Pons (tissue), 1 donor: ENCODE measurements at regions not wholly inside any gene's neighbourhood (a gene's known extent, or its start where the extent isn't known, plus 50 kb on each side); places are given as distances from the start of the nearest gene placed in this dataset.

Experiments used
- DNase-seq: peaks from one replicate; pipeline ENCODE4 v3.0.0-alpha.2; 2016; ENCODE audit warnings: low spot score

DNA sequence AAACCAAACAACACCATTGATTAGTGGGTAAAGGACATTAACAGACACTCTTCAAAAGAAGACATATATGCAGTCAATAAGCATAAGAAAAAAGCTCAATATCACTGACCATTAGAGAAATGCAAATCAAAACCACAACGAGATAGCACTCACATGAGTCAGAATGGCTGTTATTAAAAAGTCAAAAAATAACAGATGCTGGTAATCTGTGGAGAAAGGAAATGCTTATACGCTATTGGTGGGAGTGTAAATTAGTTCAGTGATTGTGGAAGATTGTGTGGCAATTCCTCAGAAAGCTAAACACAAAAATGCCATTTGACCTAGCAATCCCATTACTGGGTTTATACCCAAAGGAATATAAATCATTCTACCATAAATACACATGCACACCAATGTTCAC lies 182.6 kb downstream of the TRPC6 start:
- no peak for DNase-seq

DNA sequence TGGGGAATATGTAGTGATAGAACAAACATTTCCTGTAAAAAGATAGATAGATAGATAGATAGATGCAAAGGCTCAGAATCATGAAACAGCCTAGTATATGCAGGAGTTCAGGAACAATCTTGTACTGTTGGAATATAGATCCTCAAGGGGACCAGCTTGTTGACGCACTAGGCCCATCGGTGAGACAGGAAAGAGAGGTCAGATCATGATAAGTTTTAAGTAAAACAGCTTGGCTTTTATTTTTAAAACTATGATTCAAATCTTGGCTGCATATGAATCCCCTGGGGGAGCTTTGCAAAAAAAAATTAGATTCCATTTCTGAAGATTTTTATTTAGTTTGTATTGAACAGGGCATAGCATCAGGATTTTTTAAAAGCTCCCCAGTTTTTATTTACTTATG lies 185.8 kb downstream of the TRPC6 start:
- no peak for DNase-seq

DNA sequence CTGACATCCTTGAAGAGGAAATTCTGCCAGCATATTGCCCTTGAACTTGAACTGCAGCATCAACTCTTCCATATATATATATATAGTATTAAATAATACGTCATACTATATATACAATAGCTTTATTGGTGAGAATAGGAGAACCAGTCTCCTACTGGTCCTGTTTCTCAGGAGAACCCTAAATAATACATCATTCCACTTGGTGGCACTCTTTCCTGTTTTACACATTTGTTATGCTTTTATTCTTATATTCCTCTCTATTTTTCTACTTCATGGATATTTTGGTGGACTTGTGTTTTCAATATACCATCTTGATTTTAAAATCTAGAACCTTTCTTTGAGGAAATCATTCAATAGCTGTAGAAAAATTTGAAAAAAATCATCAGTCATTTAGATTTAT lies 193.3 kb downstream of the TRPC6 start:
- DNase-seq: no peak

DNA sequence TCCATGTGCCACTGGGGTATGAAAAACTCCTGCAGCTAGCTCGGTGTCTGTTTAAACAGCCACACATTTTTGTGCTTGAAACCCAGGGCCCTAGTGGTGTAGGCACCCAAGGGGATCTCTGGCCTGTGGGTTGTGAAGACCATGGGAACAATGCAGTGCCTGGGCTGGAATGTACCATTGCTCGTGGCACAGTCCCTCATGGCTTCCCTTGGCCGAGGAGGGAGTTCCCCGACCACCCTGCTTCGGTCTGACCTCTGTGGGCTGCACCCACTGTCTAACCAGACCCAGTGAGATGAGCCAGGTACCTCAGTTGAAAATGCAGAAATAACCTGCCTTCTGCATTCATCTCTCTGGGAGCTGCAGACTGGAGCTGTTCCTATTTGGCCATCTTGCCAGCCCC lies 214.0 kb downstream of the TRPC6 start:
- DNase-seq: no peak

- DNase-seq: no peak
These were observed 220.0 kb downstream of the TRPC6 start for GRCh38 chr11:101363706-101364275.

DNA sequence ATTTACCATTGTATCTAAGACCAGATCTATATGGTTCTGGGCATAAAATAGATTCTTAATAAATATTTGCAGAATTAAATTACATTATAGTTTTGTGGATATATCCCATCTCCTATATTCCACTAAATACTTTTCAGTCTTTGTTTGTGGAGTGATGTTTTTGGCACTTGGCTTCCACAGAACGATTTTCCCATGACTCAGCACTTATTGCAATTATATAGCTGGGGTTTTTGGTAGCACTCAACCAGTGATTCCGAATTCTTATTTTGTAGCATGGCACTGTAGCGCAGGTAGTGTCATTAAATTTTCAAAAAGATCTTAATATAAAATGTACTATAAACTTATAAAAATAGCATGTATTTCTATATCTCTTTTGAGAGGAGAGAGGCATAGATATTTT lies 221.2 kb downstream of the TRPC6 start:
- no peak for DNase-seq

GRCh38 chr11:101357771-101358170 lies 226.0 kb downstream of the TRPC6 start:
- DNase-seq: no peak

DNA sequence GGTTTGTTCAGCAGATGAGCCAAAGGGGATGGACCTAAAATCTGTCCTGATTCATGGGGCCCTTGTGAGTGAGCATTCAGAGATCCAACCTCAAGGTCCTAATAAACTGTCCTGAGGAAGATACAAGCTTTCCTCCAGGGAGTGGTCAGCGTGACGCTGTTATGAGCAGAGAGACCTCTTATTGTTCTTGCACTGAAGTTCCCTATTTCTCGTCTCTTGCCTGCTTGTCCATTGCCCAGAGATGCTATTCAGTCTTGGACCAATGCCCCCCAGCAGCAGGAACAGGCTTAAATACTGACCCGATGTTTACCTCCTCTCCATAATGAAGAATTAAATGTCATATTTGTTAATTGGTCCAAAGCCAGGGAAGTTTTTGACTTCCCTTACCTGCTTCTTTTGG lies 225.2 kb upstream of the PGR start:
- DNase-seq: no peak

DNA sequence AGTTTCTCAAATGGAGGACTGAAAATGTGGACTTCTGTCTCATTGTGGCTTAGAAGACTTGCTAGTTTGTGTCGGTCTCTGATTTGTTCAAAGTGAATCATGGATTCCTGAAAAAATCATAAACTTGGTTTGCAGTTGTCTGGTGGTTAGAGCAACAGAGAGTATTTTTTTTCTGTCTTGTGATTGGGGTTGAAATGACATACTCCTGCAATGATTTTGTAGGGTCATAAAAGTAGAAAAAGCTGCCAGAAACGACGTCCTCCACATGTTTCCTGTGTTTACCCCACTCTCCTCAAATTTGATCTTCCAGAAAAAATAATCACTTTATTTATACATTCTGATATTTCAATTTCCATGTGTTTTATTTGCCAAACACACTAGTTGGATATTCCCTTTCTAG lies 219.2 kb upstream of the PGR start:
- DNase-seq: no peak

GRCh38 chr11:101346591-101346990 lies 217.0 kb upstream of the PGR start:
- DNase-seq: no peak

DNA sequence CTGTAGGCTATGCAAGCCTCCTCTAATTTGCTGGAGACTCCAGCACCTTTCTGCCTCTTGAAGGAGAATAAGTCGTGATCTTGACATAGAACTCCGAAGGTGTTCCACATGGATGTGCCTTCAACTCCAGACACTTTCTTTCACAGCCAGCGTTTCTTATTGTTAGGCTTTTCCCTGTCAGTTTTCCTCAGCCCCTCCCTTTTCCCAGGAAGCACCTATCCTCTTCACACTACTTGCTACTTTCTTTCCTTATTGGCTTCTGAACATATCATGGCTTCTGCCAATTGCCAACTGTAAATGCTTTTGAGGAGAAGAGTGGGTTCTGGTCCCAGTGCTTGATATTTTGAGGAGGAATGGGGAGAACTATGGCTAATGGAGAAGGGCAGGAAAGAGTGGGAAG lies 216.3 kb upstream of the PGR start:
- no peak for DNase-seq

- DNase-seq: no peak
These were observed 212.7 kb upstream of the PGR start for GRCh38 chr11:101342307-101342706.

GRCh38 chr11:101341578-101341977 lies 212.0 kb upstream of the PGR start:
- DNase-seq: no peak

GRCh38 chr11:101336858-101337257 lies 207.2 kb upstream of the PGR start:
- DNase-seq: no peak

DNA sequence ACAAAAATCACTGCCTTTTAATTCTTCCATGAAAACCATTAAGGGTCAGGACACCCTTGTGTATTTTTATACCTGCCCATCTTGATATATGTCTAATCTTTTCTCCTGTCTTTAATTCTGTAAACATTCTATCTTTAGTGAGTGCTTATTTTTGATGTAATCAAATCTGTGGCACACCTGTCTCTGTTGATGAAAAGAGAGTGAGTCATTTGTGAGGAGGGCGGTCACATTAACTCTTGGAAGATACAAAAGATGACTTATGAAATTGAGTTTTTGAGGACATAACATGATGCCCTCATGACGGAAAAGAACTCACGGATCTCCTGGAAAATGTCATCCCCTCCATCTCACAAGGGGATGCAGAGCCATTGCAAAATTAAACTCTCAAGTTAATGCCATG lies 206.5 kb upstream of the PGR start:
- DNase-seq: no peak

DNA sequence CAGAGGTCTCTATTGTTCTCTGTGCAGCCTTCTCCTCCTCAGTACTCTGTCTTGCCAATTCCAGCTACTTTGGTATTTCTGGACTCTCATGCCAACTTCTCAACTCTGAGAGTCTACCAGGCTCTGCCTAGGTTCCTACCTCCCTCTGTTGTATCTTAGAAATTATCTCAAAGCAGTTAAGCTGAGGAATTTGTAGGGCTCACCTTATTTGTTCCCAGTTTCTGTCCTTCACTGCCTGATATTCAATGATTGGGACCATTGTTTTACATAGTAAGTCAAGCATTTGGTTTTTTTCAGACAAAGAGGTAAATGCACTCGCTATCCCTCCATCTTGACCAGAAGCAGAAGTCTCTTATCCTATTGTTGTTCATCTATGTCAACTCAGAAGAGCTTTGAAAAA lies 205.0 kb upstream of the PGR start:
- DNase-seq: no peak

GRCh38 chr11:101331411-101331810 lies 201.8 kb upstream of the PGR start:
- DNase-seq: no peak

DNA sequence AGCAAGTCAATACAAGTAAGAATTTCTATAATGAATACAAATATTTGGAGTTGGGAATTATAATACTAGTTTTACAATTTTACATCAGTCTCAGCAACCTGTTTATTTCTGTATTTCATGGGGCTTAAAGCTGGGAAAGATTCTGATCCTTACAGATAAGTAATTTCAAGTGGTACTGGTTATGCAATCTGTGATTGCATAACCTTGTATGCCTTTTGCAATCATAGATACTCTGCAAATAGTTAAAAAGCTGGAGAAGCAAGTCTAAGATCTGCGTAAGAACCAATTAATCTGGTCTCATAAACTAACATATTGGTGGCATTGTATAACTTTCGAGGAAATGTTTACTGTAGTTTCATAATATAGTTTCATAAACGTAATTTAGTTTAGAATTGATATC lies 198.3 kb upstream of the PGR start:
- no peak for DNase-seq

DNA sequence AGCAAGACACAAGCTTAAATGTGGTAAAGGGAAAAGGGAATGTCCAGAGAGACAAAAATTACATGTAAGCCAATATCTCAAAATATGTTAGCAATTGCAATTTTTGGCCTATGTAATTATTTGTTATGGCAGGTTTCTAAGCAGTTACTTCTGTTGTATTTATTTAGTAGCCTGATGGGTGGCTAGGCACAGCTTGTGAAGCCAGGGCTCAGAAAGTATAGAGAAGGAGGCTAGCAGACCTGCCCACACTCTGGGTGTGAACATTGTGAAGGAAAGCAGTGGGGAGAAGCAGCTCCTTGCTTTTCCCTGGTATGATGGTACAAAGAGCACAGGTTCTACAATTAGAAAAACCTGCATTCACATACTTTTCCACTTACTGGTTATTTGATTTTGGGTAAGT lies 196.5 kb upstream of the PGR start:
- no peak for DNase-seq

- DNase-seq: no peak
These were observed 194.4 kb upstream of the PGR start for GRCh38 chr11:101323997-101324396.

GRCh38 chr11:101321222-101321621 lies 191.6 kb upstream of the PGR start:
- DNase-seq: no peak

DNA sequence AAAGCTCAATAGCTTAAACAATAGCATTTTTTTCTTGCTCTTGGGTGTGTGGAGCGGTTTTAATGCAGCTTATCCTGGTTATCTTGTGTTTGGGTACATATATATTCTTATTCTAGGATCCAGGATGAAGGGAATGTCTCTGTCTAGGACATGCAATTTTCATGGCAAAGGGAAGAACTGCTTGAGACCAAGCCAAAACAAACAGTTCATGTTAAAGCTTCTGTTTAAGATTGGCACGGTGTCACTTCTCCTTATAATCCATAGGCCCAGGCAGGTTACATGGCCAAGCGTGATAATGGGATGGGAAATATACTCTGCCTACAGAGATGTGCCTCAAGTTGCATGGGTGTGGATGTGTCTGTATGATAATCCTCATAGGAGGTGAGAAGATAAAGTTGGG lies 177.1 kb upstream of the PGR start:
- no peak for DNase-seq

- no peak for DNase-seq
These were observed 175.9 kb upstream of the PGR start for GRCh38 chr11:101305496-101305895.

DNA sequence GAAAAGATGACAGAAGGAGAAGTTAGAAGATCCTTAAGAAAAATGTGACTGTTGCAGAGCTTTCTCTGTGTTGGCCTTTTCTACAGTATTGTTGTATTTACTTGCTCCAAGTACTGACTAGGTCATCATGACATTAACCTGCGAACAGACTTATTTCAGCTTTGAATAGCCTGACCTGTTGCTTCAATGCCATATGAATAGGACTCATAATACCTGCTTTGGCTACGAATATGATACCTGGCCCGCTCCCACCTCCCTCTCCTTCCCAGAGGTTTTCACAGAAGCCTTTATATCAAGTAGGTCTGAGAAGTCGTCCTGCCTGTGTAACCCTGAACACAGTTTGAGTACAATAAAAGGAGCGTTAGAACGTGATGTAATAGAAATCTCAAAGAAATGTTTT lies 169.6 kb upstream of the PGR start:
- no peak for DNase-seq

GRCh38 chr11:101296896-101297295 lies 167.3 kb upstream of the PGR start:
- no peak for DNase-seq
